HG03460 (cell line): ENCODE measurements at regions not wholly inside any gene's neighbourhood (a gene's known extent, or its start where the extent isn't known, plus 50 kb on each side); places are given as distances from the start of the nearest gene placed in this dataset.
"Not testable (repeated sequence)": the region's sequence is repeated elsewhere in the genome, so short reads cannot be mapped to it uniquely, and the experiment has no call there.

Source experiments
- ATAC-seq: cut with Tn5 transposase; IDR thresholded peaks from one replicate; pipeline ENCODE4 v1.9.1; 2021; ENCODE audit not compliant: unreplicated experiment

GRCh38 chr10:6986927-6987326, 406.9 kb upstream of the PRKCQ start:
- ATAC-seq, result no peak

- ATAC-seq, result no peak
Observed at GRCh38 chr10:6985644-6986043, 405.6 kb upstream of the PRKCQ start.

GRCh38 chr10:6984971-6985370, 404.9 kb upstream of the PRKCQ start:
- ATAC-seq, result no peak

- not testable (repeated sequence) for ATAC-seq
Observed at GRCh38 chr10:6984016-6984415, 403.9 kb upstream of the PRKCQ start.

- ATAC-seq, result no peak
Observed at GRCh38 chr10:6980353-6980752, 400.3 kb upstream of the PRKCQ start.

- ATAC-seq, result no peak
Observed at GRCh38 chr10:6979371-6979770, 399.3 kb upstream of the PRKCQ start.

- ATAC-seq, result no peak
Observed at GRCh38 chr10:6978187-6978627, 398.1 kb upstream of the PRKCQ start.

- ATAC-seq, result no peak
Observed at GRCh38 chr10:6977398-6978186, 397.5 kb upstream of the PRKCQ start.

- no peak for ATAC-seq
Observed at GRCh38 chr10:6973899-6974298, 393.8 kb upstream of the PRKCQ start.

- ATAC-seq, result no peak
Observed at GRCh38 chr10:6972226-6972625, 392.1 kb upstream of the PRKCQ start.

- ATAC-seq, result no peak
Observed at GRCh38 chr10:6969659-6970058, 389.6 kb upstream of the PRKCQ start.

GRCh38 chr10:6964543-6964942, 384.5 kb upstream of the PRKCQ start:
- ATAC-seq, result no peak

GRCh38 chr10:6962576-6962975, 382.5 kb upstream of the PRKCQ start:
- no peak for ATAC-seq

- ATAC-seq, result no peak
Observed at GRCh38 chr10:6958711-6959110, 378.6 kb upstream of the PRKCQ start.

GRCh38 chr10:6958254-6958653, 378.2 kb upstream of the PRKCQ start:
- ATAC-seq, result no peak

- no peak for ATAC-seq
Observed at GRCh38 chr10:6957851-6958250, 377.8 kb upstream of the PRKCQ start.

GRCh38 chr10:6956562-6956961, 376.5 kb upstream of the PRKCQ start:
- no peak for ATAC-seq

GRCh38 chr10:6953271-6953801, 373.3 kb upstream of the PRKCQ start:
- ATAC-seq, result no peak

GRCh38 chr10:6951732-6952131, 371.7 kb upstream of the PRKCQ start:
- no peak for ATAC-seq

GRCh38 chr10:6950133-6950532, 370.1 kb upstream of the PRKCQ start:
- ATAC-seq, result no peak

GRCh38 chr10:6944436-6944835, 364.4 kb upstream of the PRKCQ start:
- ATAC-seq, result no peak

GRCh38 chr10:6938384-6938783, 358.3 kb upstream of the PRKCQ start:
- no peak for ATAC-seq

- ATAC-seq, result no peak
Observed at GRCh38 chr10:6936931-6937330, 356.9 kb upstream of the PRKCQ start.
